COLO668 (cell line): ENCODE measurements at regions not wholly inside any gene's neighbourhood (a gene's known extent, or its start where the extent isn't known, plus 50 kb on each side); places are given as distances from the start of the nearest gene placed in this dataset.
"Not testable (repeated sequence)": the region's sequence is repeated elsewhere in the genome, so short reads cannot be mapped to it uniquely, and the experiment has no call there.

Source experiments
- DNase-seq: peaks from one replicate; lab custom pipeline; 2025; ENCODE audit not compliant: unreplicated experiment; lab: John Stamatoyannopoulos, UW

DNA sequence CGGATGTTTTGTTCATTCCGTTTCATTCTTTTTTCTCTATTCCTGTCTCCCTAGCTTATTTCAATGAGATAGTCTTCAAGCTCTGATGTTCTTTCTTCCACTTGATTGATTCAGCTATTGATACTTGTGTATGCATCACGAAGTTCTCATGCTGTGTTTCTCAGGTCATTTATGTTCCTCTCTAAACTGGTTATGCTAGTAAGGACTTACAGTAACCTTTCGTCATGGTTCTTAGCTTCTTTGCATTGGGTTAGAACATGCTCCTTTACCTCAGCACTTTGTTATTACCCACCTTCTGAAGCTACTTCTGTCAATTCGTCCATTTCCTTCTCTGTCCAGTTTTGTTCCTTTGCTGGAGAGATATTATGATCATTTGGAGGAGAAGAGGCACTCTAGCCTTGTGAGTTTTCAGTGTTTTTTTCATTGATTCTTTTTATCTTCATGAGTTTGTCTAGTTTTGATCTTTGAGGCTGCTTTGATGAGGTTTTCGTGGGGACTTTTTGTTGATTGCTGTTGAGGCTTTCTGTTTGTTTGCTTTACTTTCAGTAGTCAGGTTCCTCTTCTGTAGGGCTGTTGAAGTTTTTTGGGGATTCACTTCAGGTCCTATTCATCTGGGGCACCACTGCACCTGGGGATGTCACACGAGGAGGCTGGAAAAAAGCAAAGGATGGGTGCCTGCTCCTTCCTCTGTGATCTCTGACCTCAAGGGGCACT, 496.9 kb upstream of the LRRC7 start:
- no peak for DNase-seq

DNA sequence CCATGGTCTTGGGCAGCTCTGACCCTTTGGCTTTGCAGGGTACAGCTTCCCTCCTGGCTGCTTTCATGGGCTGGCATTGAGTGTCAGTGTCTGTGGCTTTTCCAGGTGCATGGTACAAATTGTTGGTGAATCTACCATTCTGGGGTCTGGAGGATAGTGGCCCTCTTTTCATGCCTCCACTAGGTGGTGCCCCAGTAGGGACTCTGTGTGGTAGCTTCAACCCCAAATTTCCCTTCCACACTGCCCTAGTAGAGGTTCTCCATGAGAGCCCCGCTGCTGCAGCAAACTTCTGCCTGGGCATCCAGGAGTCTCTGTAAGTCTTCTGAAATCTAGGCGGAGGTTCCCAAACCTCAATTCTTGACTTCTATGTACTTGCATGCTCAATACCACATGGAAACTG, 494.5 kb upstream of the LRRC7 start:
- no peak for DNase-seq

- no peak for DNase-seq
Measured at GRCh38 chr1:69076631-69077030, 491.1 kb upstream of the LRRC7 start.

GRCh38 chr1:69077198-69077597, 490.5 kb upstream of the LRRC7 start:
- DNase-seq = no peak

DNA sequence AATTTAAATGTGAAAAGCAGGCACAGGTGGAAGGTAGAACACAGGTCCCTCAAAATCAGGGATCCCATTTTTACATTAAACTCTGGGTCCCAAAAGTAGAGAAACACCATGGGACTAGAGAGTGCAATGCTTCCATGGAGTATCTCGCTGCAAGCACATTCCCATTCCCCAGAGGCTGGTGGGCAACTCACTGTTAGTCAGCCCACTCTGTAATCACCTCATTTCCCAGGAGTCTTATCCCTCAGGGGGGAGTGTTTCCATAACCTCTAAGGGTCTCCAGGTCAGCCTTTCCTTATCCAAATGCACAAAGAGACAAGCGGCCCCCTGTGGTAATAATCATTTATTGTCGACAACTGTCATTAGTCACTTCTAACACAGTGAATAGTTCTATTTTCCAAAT, 490.1 kb upstream of the LRRC7 start:
- no peak for DNase-seq

- DNase-seq = no peak
Measured at GRCh38 chr1:69081668-69082067, 486.1 kb upstream of the LRRC7 start.

GRCh38 chr1:69082312-69082711, 485.4 kb upstream of the LRRC7 start:
- DNase-seq = no peak

- DNase-seq = no peak
Measured at GRCh38 chr1:69086148-69086547, 481.6 kb upstream of the LRRC7 start.

DNA sequence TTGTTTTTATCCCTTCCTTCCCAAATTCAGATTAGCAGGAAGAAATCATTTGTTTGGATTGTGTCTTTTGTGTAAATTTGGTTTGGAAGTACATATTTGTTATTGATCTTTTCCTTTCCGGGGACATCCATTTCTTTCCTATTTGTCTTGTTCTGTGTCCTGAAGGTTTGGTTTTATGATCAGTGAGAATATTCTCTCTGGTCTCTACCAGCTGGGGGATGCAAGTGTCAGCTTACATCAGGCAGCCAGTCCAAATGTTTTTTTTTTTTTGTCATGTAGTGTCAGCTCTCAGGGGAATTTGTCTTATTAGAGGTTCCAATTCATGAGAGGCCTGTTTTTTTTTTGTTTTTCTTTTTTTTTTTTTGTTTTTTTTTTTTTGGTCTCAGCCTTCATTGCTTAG, 479.2 kb upstream of the LRRC7 start:
- DNase-seq = no peak

DNA sequence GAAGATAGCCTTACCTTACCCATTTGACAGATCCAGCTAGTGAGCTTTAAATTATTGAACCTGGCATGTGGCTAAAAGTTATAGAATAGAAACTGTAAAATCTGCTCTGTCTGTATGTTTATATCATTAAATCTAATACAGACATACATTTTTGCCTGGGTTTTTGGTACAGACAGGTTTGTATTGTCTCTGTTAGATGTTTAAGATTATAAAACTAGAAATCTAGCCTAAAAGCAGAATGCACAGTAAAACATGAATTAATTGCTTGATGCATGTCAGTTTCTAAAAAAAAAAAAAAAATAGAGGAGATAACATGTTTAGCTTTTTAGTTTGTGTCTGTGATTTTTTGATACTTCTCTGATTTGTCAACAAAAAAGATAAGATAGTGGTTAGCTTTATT, 477.6 kb upstream of the LRRC7 start:
- DNase-seq = no peak

GRCh38 chr1:69090752-69091151, 477.0 kb upstream of the LRRC7 start:
- DNase-seq = no peak

- not testable (repeated sequence) for DNase-seq
Measured at GRCh38 chr1:69102058-69102457, 465.7 kb upstream of the LRRC7 start.

- DNase-seq = no peak
Measured at GRCh38 chr1:69103213-69103612, 464.5 kb upstream of the LRRC7 start.

GRCh38 chr1:69103705-69104385, 463.9 kb upstream of the LRRC7 start:
- DNase-seq = no peak

DNA sequence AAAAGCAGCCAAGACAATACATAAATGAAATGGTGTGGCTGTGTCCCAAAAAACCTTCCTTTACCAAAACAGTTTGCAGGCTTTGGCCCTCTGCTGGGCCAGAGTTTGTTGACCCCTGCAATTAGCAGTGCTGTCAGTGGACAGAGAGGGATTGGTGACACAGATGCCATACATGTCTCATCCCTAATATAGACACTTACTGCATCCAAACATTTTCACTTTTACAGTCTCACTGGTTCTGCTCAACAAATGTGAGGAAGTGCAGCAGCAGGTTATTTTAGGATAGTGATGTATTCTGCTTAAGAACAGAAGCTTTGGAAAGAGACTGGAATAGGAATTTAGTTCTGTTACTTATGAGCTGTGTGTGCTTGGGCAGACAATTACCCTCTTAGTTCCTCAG, 462.8 kb upstream of the LRRC7 start:
- no peak for DNase-seq

GRCh38 chr1:69109277-69109676, 458.4 kb upstream of the LRRC7 start:
- no peak for DNase-seq

- DNase-seq = no peak
Measured at GRCh38 chr1:69110851-69111250, 456.9 kb upstream of the LRRC7 start.

- not testable (repeated sequence) for DNase-seq
Measured at GRCh38 chr1:69120126-69120741, 447.5 kb upstream of the LRRC7 start.

- DNase-seq = no peak
Measured at GRCh38 chr1:69120817-69121216, 446.9 kb upstream of the LRRC7 start.

DNA sequence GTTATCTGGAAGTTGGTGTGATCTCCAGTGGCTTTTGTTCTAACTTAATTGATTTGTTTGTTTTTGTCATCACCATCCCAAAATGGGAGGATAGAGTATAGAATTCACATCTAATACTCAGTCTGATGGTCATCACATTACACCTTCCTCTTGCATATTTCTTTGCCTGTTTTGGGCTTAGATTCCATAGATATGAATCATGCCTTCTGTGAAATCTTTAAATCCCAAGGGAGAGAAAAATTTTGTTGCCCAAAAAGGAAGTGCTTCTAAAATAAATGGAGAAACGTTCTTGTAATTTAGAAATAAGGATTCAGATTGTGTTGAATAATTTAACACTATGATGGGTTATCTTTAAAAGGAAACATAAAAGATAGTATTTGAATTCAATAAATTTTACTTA, 446.0 kb upstream of the LRRC7 start:
- DNase-seq = no peak

- no peak for DNase-seq
Measured at GRCh38 chr1:69122373-69122772, 445.3 kb upstream of the LRRC7 start.

- no peak for DNase-seq
Measured at GRCh38 chr1:69123486-69123885, 444.2 kb upstream of the LRRC7 start.
